HG03064 (cell line): ENCODE measurements at regions not wholly inside any gene's neighbourhood (a gene's known extent, or its start where the extent isn't known, plus 50 kb on each side); places are given as distances from the start of the nearest gene placed in this dataset.
"Not testable (repeated sequence)": the region's sequence is repeated elsewhere in the genome, so short reads cannot be mapped to it uniquely, and the experiment has no call there.

ENCODE experiments used
- ATAC-seq: cut with Tn5 transposase; IDR thresholded peaks from one replicate; pipeline ENCODE4 v1.9.1; 2021; ENCODE audit warnings: low read depth; ENCODE audit not compliant: unreplicated experiment

- no peak for ATAC-seq
Observed at GRCh38 chr1:55768327-55768952, 553.3 kb upstream of the USP24 start.

GRCh38 chr1:55767171-55767570 is 552.0 kb upstream of the USP24 start:
- no peak for ATAC-seq

- ATAC-seq = not testable (repeated sequence)
Observed at GRCh38 chr1:55765505-55765904, 550.3 kb upstream of the USP24 start.

GRCh38 chr1:55751776-55752175 is 536.6 kb upstream of the USP24 start:
- no peak for ATAC-seq

GRCh38 chr1:55750628-55750995 is 535.4 kb upstream of the USP24 start:
- no peak for ATAC-seq

GRCh38 chr1:55749975-55750627 is 534.9 kb upstream of the USP24 start:
- ATAC-seq = no peak

- ATAC-seq = no peak
Observed at GRCh38 chr1:55747408-55747841, 532.3 kb upstream of the USP24 start.

- no peak for ATAC-seq
Observed at GRCh38 chr1:55746710-55747109, 531.5 kb upstream of the USP24 start.

GRCh38 chr1:55741516-55741915 is 526.4 kb upstream of the USP24 start:
- ATAC-seq = no peak

- ATAC-seq = no peak
Observed at GRCh38 chr1:55735106-55735505, 519.9 kb upstream of the USP24 start.

GRCh38 chr1:55726994-55727393 is 511.8 kb upstream of the USP24 start:
- no peak for ATAC-seq

- ATAC-seq = no peak
Observed at GRCh38 chr1:55725378-55725777, 510.2 kb upstream of the USP24 start.

GRCh38 chr1:55724551-55725325 is 509.6 kb upstream of the USP24 start:
- no peak for ATAC-seq

GRCh38 chr1:55723001-55723400 is 507.8 kb upstream of the USP24 start:
- no peak for ATAC-seq

- no peak for ATAC-seq
Observed at GRCh38 chr1:55720261-55720660, 505.1 kb upstream of the USP24 start.

GRCh38 chr1:55718758-55719671 is 503.9 kb upstream of the USP24 start:
- ATAC-seq = no peak

- no peak for ATAC-seq
Observed at GRCh38 chr1:55717111-55717510, 501.9 kb upstream of the USP24 start.

- no peak for ATAC-seq
Observed at GRCh38 chr1:55716610-55717009, 501.4 kb upstream of the USP24 start.

- no peak for ATAC-seq
Observed at GRCh38 chr1:55716151-55716550, 501.0 kb upstream of the USP24 start.

GRCh38 chr1:55714230-55714629 is 499.1 kb upstream of the USP24 start:
- no peak for ATAC-seq

GRCh38 chr1:55713516-55713915 is 498.4 kb upstream of the USP24 start:
- no peak for ATAC-seq
